ENCODE measurements at regions not wholly inside any gene's neighbourhood (a gene's known extent, or its start where the extent isn't known, plus 50 kb on each side); places are given as distances from the start of the nearest gene placed in this dataset.
"Not testable (repeated sequence)": the region's sequence is repeated elsewhere in the genome, so short reads cannot be mapped to it uniquely, and the experiment has no call there.

DNA sequence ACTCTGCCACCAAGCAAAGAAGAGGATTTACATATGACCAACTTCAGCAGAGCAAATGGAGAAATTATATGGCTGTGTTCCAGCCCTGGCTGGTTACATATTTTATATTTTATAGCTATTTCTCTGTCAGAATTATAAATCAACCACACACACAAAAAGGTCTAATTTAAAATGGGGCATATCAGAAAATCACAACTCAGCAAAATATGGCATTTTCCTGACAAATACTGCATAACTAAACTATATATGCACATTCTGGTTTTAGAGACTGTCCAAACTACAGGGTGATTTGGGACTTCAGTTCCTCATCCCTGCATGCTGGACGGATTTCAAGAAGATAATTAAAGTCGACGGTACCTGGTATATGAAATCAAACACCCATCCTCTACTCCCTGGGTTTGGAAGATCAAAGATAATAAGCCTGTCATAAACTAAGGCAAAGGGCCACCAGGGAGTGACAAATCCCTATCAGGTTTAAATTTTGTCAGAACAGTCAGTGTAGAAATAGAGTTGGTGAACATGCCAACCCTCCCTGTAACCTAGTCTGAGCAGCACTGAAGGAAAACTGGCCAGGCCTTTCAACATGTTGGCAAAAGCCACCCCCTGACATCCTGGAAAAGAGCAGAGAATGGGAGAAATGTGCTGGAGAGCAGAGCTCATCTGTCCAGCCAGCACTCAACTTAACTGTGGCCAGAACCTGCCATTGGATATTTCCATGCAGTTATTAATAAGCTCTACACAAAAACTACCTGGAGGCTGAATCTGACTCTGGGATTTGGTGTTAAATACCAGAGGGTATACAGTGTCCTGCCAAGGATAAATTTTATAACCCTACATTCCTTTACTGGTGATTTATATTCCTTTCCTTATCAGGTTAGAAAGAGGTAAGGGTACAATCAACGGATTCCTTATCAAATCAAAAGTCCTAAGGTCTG is 235.7 kb downstream of the ENC1 start:
- no peak for DNase-seq (ENCODE audit: low read depth in 1 of 2, low spot score in 1 of 2)

DNA sequence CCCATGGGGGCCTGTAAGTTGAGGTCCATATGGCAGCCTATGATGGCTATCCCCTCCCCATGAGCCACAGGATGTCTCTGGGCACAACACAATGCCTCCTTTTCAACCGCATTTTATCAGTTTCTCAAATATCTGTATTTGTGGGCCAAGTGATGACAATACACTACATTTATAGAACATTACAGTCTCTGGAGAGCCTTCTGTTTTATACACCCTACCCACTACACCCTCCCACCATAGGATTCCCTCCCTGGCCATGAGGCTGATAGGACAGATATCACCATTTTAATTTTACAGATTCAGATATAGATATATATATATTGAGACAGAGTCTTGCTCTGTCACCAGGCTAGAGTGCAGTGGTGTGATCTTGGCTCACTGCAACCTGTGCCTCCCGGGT is 236.8 kb downstream of the ENC1 start:
- no peak for DNase-seq (ENCODE audit: low read depth in 1 of 2, low spot score in 1 of 2)

DNA sequence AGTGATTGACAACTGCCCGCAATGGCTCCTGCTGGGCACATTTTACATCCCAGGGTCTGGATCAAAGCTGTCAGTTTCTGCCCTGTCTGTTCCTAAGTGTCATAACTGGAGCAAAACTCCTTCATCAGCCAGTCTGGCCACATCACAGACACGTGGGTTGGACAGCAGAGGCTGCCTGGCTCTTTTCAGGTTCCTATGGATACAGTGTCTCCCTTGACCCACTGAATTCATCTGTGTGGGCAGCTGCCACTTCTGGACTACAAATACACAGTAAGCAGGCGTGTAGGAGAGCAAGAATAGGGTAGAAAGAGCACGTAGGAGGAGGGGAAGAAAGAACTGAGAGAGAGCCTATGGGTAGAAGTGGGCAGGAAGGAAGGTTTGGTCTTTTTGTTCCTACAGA is 238.0 kb downstream of the ENC1 start:
- no peak for DNase-seq (ENCODE audit: low read depth in 1 of 2, low spot score in 1 of 2)

DNA sequence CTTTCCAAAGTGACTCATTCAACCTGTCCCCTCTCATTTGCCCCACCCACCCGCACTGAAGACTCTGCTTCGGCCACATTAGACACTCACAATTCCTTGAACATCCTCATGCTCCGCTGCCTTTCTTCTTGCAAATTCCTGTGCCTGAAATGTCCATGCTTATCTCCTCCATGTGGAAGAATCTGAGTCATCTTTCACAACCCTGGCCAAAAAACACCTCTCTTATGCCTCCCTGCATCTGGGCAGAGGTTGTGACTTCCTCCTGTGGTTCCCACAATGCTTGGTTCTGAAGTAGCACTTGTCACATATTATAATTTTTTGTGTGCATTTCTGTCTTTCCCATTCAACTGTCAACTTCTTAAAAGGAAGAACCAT is 238.6 kb downstream of the ENC1 start:
- no peak for DNase-seq (ENCODE audit: low read depth in 1 of 2, low spot score in 1 of 2)

DNA sequence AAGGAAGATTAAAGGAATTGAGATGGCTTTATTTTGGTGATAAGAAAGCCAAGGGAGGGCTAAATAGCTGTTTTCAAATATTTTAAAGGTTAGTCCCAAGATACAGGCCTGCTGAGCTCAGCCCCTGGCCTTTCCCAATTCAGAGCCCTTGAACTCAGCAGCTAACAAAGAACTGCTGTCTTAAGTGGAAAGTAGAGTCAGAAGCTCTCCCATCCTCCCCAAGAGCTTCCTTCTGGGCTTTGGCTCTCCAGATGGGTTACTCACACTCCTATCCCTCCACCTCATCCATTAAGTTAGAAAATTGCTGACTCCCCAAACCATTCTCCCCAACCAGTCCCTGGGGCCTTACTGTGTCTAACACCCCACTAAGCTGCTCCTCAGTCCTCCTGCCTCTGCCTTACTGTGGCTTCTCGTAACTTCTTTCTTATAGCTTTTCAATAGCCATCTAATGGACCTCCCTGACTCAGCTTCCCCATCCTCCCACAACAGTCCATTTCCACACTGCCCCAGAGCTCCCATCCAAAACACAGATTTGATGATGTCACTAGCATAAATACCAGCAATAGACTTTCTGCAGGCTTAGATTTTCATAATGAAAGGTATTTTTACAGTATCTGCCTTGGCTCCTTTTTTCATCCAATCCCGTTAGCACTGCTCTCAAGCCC is 239.1 kb downstream of the ENC1 start:
- DNase-seq (ENCODE audit: low read depth in 1 of 2, low spot score in 1 of 2) = no peak

DNA sequence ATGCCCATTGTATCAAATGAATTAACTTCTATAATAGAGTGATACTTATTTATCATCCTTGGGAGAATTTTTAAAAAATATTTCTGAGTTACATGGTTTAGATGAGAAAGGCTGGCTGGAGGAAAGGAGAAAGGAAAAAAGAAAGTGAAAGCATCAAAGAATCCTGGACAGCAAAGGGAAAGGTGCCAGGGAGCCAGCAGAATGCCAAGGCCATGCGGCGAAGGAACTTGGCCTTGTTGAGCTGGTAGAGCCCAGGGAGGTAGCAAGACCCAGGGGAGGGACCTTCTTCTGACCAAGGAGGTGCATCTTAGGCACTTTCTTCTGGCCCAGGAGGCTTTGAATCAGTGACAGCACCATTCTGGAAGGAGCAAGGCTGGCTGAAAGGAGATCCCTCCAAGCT is 240.5 kb downstream of the ENC1 start:
- no peak for DNase-seq (ENCODE audit: low read depth in 1 of 2, low spot score in 1 of 2)

DNA sequence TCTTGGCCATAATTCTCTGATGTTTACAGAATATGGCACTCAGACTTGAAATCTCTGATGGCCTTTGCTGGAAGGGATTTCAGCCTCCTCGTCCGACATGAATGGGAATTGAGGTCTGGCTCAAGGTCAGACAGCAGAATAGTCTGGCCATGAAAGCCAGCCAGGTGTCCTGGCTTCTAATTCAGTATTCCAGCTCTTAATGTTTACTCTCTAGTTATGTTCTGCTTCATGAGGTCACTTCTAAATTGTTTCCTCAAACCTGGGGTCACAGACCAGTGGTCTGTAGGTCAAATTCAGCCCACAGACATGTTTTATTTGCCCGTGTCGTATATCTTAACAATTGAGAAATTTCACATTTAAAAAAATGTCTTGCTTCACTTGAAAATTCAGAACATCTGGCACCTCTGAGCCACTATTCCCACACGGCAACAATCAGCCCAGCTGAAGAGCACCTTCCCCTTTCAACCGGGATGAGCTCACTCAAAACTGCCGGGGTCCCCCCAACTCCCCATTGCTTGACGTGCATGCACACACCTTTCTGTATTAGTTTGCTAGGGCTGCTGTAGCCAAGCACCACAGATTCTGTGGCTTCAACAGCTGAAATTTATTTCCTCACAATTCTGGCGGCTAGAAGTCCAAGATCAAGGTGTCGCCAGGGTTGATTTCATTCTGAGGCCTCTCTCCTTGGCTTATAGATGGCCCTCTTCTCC is 243.5 kb downstream of the ENC1 start:
- no peak for DNase-seq (ENCODE audit: low read depth in 1 of 2, low spot score in 1 of 2)

DNA sequence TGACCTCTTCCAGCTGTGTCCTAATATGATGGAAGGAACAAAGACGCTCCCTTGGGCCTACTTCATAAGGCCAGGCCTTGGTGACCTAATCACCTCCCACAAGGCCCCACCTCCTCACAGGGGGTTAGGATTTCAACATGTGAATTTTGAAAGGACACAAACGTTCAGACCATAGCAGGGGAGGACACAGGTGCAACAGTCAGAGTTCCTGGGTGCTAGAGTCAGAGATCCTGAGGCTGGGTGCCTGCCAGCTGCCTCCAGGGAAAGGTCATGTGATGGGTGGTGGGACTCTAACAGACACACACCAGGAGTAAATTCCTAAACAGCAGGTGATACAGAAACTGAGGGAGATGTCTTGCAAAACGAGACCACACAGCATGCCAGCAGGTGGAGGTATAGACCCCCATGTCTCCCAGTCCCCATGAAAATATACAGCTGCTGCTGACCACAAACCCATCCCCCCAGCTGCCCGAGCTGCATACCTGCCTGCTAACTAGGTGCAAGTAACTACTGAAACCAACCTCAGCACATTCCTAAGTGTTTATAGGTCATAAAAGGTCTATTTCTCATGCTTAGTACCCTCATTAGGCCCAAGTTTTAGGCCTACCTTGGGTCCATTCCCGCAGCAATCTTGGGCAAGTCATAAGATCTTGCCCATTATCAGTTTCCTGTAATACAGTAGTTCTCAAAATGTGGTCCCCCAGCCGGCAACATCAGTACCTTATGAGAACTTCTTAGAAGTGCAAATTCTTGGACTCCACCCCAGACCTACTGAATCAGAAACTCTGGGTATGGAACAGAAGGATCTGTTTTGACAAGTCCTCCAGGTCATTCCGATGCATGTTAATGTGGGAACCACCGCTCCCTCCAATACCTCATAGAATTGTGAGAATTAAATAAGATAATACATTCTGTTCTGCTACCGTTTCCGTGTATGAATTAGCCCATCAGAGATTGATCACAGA is 245.3 kb downstream of the ENC1 start:
- no peak for DNase-seq (ENCODE audit: low read depth in 1 of 2, low spot score in 1 of 2)

DNA sequence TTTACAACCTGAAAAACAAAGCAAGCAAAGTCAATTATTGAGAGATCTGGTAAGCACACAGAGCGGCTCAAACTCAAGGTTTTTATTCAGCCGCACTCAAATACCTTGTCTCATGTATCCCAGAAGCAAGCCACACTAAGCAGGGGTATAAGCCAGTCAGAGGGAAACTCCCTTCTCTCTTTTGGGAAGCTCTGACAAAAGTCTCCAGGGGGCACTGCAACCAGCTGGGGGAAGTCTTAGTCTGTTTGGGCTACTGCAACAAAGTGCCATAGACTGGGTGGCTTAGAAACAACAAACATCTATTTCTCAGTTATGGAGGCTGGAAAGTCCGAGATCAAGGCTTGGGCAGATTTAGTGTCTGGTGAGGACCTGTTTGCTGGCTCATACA is 246.0 kb downstream of the ENC1 start:
- no peak for DNase-seq (ENCODE audit: low read depth in 1 of 2, low spot score in 1 of 2)

DNA sequence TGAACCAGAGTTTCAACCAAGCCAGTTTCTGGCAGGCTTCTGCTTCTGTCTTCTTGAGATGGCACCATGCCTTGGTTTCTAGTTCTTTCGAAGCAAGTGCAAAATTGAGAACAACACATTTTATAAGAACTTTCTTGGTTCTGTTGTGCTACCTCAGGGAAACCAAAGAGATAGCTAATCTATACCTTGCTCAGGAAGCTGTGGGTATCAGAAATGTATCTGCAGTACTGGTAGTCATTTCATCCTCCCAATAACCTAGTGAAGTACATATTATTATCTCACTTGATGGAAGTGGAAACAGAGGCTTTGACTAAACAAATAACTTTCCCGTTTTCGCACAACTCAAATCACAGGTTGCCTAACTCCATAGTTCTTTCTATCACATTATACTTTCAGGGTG is 246.6 kb downstream of the ENC1 start:
- no peak for DNase-seq (ENCODE audit: low read depth in 1 of 2, low spot score in 1 of 2)

DNA sequence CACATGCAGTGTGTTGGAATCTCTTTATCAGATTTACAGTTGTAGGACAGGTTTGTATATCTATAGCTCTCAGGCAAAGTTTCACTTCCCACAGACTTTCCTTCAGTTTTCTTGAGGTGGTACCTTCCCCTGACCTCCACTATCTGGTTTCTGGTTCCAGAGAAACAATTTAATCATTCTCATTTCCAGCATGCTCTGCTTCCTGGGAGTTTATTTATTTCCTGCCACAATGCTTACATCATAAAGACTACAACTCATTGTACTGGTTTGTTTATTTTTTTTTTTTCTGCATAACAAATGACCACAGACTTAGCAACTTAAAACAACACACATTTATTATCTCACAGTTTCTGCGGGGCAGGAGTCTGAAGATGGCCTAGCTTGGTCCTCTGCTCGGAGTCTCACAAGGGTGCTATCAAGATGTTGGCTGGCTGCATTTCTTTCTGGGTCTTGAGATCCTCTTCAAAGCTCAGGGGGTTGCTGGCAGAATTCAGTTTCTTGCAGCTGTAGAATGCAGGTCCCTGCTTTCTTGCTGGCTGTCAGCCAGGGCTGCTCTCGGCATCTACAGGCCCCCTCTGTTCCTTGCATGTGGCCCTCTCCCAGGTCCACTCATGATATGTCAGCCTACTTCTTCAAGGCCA is 247.7 kb downstream of the ENC1 start:
- no peak for DNase-seq (ENCODE audit: low read depth in 1 of 2, low spot score in 1 of 2)

DNA sequence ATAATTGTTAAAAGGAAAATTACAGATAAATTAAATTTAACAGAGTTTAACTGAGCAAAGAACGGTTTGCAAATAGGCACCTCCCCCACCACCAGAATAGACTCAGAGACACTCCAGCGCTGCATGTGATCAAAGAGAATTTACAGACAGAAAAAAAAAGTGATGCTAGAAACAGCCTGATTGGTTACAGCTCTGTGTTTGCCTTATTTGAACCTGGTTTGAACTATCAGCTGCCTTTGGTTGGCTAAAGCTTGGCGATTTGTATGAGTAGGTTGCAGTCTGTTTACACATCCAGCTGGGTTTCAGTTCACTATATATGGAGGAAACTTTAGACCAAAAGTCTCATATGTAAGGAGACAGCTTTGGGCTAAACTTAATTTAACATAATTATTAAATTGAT is 249.1 kb downstream of the ENC1 start:
- DNase-seq (ENCODE audit: low read depth in 1 of 2, low spot score in 1 of 2) = no peak

DNA sequence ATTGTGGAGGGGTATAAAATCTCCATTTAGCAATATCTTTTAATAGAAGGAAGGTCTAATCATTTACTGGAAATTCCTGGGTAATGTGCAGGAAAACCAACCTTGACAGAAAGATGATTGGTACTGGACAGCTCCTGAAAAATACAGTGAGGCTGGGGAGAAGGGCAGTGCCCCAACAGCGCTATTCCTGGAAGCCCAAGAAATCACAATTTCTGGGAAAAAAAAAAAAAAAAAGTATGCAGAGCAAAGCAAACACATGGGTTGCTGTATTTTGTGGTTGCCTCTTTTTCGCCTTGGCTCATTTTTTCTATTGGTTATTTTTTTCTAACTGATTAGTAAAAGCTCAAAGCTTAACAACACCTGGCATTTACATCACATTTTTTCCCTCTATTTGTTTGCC is 249.7 kb downstream of the ENC1 start:
- DNase-seq (ENCODE audit: low read depth in 1 of 2, low spot score in 1 of 2) = no peak

DNA sequence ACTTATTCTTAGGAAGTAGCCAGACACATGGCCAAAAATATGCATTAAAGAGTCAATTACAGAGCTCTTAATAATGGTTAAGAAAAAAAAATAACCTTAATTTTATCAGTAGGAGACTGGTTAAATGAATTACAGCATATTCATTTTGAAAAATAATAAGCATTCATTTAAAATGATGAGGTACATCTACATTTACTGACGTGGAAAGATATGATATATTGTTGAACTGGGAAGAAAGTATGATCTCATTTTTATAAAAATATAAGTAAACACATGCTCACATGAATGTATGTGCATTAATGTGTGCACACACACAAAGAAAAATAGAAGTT is 250.3 kb downstream of the ENC1 start:
- DNase-seq (ENCODE audit: low read depth in 1 of 2, low spot score in 1 of 2) = no peak

DNA sequence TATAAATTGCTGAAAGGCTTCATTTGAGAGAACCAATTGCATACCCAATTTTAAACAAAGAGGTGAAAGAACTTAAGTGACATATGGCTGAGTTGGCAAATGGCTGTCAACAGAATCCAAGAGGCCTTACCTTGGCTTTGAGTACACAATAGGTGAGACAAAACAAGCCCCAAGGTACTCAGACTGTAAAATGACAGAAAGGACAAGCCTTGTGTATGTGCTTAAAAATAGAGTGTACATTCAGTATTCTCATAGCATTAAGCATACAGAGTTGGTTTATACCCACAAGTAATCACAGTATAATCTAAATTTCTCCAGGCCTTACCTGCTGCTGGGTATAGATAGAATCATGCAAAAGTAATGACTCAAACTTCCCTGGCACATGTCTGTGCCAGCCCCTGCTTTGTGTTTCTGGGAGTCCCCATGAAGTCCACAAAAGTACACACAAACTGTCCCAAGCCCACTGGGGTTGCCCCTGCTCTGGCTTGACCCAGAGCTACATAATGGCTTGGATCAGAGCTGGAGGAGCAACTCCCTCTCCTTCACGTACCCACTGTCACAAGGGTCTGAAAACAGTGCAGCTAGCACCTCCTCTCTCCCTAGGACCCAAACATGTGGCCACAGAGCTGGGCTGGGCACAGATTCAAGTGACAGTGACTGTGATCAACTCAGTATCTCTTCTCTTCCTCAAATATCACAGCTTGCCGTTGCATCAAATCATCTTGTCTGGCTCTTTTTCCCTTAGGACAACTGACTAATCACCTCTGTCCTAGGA is 250.8 kb downstream of the ENC1 start:
- no peak for DNase-seq (ENCODE audit: low read depth in 1 of 2, low spot score in 1 of 2)

DNA sequence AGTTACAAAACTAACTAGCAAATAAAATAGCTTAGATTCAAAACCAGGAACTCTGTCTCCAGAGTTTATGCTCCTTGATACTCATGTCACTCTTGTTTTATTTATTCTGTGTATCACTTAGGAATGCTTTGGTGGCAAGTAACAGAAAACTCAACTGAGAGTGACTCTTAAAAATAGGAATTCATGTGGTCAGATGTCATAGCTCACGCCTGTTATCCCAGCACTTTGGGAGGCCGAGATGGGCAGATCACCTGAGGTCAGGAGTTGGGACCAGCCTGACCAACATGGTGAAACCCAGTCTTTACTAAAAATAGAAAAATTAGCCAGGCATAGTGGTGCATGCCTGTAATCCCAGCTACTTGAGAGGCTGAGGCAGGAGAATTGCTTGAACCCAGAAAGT is 252.1 kb downstream of the ENC1 start:
- DNase-seq (ENCODE audit: low read depth in 1 of 2, low spot score in 1 of 2) = not testable (repeated sequence)

DNA sequence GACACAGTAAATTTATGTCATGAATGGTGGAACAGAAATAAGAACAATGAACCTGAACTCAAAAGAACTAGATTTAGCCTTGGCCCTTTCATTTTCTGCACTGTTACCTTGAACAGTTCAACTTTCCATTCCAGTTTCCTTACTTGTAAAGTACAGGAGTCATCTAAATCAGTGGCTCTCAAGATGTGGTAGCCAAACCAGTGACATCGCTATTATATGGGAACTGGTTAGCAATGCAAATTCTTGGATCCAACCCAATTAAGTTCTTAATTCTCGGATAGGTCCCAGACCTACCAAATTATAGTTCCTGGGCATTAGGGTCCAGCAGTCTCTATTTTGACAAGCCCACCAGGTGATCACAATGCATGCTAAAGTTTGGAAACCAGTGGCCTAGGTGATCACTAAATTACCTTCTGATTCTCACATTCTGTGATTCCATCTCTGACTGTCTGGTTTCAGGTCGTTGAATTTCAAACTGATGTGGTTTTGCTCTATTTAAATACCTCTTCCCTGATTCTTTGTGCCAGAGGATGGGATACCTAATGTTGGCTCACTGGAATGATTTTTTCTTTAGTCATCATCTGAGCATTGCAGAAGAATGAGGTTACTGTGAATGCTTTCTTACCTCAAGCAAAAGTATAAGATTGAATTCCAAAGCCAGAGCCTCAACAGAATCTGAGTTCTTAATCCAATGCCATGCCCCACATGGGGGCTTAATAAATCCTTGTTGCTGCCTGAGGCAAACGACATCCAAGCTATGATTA is 253.8 kb downstream of the ENC1 start:
- no peak for DNase-seq (ENCODE audit: low read depth in 1 of 2, low spot score in 1 of 2)

DNA sequence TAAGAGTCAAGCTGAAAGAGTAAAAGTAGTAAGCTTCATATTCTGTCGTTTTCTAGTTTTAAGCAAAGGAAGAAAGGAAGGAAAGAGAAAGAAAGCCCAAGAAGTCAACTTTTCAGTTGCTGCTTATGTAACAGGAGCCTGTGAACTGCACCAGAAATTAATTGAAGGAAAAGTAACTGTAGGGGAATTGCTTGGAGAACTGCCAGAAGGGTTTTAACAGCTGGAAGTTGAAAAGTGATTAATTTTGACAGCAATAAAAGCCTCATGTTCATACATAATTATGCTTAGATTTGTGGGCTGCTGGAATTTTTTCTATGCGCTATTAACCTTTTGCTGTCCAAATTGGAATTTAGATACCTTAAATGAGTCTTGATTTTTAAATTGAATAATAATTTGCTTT is 255.7 kb downstream of the ENC1 start:
- DNase-seq (ENCODE audit: low read depth in 1 of 2, low spot score in 1 of 2) = no peak

DNA sequence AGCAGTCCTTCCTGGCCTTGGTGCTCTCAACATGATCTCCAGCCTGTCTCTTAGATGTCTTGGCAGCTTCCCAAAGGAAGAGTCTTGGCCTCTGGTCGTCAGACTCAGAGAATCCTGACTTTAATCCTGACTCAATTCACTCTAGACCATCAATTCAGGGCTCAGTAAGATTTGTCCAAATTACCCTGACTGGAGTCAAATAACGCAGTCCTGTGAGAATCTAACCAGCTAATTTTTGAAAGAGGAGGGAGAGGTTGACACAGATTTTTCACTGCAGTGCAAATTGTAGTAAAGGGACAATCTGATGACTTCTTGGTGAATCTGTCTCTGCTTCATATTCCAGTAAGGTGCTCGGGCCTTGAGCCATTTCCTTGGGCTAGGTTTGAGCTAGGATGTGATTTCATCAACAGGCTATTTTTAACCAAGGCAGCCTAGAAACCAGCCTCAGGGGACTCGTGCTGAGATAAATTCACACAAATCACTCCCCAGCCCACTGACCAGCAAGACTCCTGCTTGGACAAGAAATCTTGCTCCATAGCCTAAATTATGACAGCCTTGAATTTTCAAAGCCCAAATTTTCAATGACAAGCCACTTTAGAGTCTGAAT is 257.4 kb downstream of the ENC1 start:
- no peak for DNase-seq (ENCODE audit: low read depth in 1 of 2, low spot score in 1 of 2)
